H1 (cell line): ENCODE measurements at regions not wholly inside any gene's neighbourhood (a gene's known extent, or its start where the extent isn't known, plus 50 kb on each side); places are given as distances from the start of the nearest gene placed in this dataset.

Experiments
- CTCF ChIA-PET: fragments of 300-600 bp; sonication (Branson Sonifier 250); formaldehyde crosslinking; loops from one replicate; lab custom pipeline; 2021; ENCODE audit not compliant: partially characterized antibody; lab: Charles Lee
- POLR2A ChIA-PET: fragments of 300-600 bp; sonication (Branson Sonifier 250); formaldehyde crosslinking; loops from one replicate; lab custom pipeline; 2021; ENCODE audit warnings: inconsistent platforms; ENCODE audit not compliant: partially characterized antibody; lab: Charles Lee
- DNase-seq, 2 experiments: peaks; one replicate each; pipeline versions ENCODE4 v3.0.0 to v3.0.0-alpha.2; 2010 to 2022; ENCODE audit warnings: low spot score in 2 of 2, low read depth in 1 of 2, mixed read lengths in 1 of 2
- FAIRE-seq: peaks from 2 replicates; lab custom pipeline; 2011; peaks lifted over from hg19 to GRCh38; lab: Jason Lieb, UNC
- H2AFZ ChIP-seq: 2 replicates; pipeline ENCODE4 v1.8.1; 2012; ENCODE audit warnings: low read length, inconsistent platforms
- H2AK5ac ChIP-seq: 2 replicates; pipeline ENCODE4 v1.6.1; 2013; ENCODE audit warnings: low read depth, low read length
- H2BK120ac ChIP-seq: replicated peaks from 2 replicates; pipeline ENCODE3; 2013; ENCODE audit warnings: low read depth, low read length, inconsistent platforms
- H2BK12ac ChIP-seq: 2 replicates; pipeline ENCODE4 v1.6.1; 2013; ENCODE audit warnings: low read depth, low read length
- H2BK15ac ChIP-seq: 2 replicates; pipeline ENCODE4 v1.6.1; 2013; ENCODE audit warnings: low read length
- H2BK20ac ChIP-seq: 2 replicates; pipeline ENCODE4 v1.6.1; 2013; ENCODE audit warnings: low read length
- H2BK5ac ChIP-seq: 2 replicates; pipeline ENCODE4 v1.6.1; 2013; ENCODE audit warnings: low read depth, low read length
- H3K14ac ChIP-seq: 2 replicates; pipeline ENCODE4 v1.6.1; 2013; ENCODE audit warnings: inconsistent platforms; ENCODE audit not compliant: insufficient read length
- H3K18ac ChIP-seq: 2 replicates; pipeline ENCODE4 v1.6.1; 2013; ENCODE audit warnings: low read length; ENCODE audit errors: extremely low read depth
- H3K23ac ChIP-seq: 2 replicates; pipeline ENCODE4 v1.6.1; 2013; ENCODE audit warnings: inconsistent platforms; ENCODE audit not compliant: insufficient read length
- H3K23me2 ChIP-seq: 2 replicates; pipeline ENCODE4 v1.6.1; 2013; ENCODE audit warnings: low read depth, low read length
- H3K27ac ChIP-seq: 2 replicates; pipeline ENCODE4 v1.6.1; 2011; ENCODE audit warnings: low read depth, low read length, inconsistent platforms
- H3K27me3 ChIP-seq, 4 experiments: replicated peaks in 1 of 4; 1 replicate in 1 of 4; 2 replicates in 3 of 4; pipeline versions ENCODE4 v1.6.1 to v1.8.1; 2011 to 2013; ENCODE audit warnings: low read length in 3 of 4, mild to moderate bottlenecking in 3 of 4, inconsistent platforms in 2 of 4, mixed read lengths in 2 of 4, moderate library complexity in 1 of 4; ENCODE audit not compliant: control insufficient read depth in 3 of 4, insufficient read depth in 3 of 4; ENCODE audit errors: extremely low read depth in 1 of 4
- H3K36me3 ChIP-seq, 4 experiments: 2 replicates each; pipeline versions ENCODE4 v1.6.1 to v1.8.1; 2011 to 2013; ENCODE audit warnings: mild to moderate bottlenecking in 4 of 4, low read length in 3 of 4, moderate library complexity in 2 of 4, control low read depth in 1 of 4, inconsistent platforms in 1 of 4; ENCODE audit not compliant: insufficient read depth in 4 of 4, control insufficient read depth in 2 of 4
- H3K4ac ChIP-seq: replicated peaks from 2 replicates; pipeline ENCODE3; 2013; ENCODE audit warnings: low read length, low read depth, mixed read lengths, inconsistent platforms; ENCODE audit not compliant: insufficient read length
- H3K4me1 ChIP-seq, 4 experiments: replicated peaks in 1 of 4; 1 replicate in 1 of 4; 2 replicates in 3 of 4; pipeline versions ENCODE4 v1.6.1 to v1.8.1; 2011 to 2013; ENCODE audit warnings: low read length in 3 of 4, inconsistent platforms in 2 of 4, mixed read lengths in 1 of 4; ENCODE audit not compliant: insufficient read depth in 4 of 4, control insufficient read depth in 3 of 4
- H3K4me2 ChIP-seq, 2 experiments: 2 replicates each; pipeline versions ENCODE4 v1.6.1 to v1.8.1; 2011 to 2013; ENCODE audit warnings: low read depth in 2 of 2, low read length in 2 of 2, control low read depth in 1 of 2, inconsistent platforms in 1 of 2, mild to moderate bottlenecking in 1 of 2; ENCODE audit not compliant: insufficient read depth in 1 of 2
- H3K4me3 ChIP-seq, 4 experiments: fragments of 200-600, 300-600 bp in 1 of 4; sonication (generic), shearing (Covaris generic), sonication (Bioruptor Twin) in 1 of 4; 2 replicates each; pipeline versions ENCODE4 v1.5.1 to v1.8.1; 2011 to 2016; ENCODE audit warnings: low read length in 4 of 4, low read depth in 3 of 4, control low read depth in 2 of 4, inconsistent platforms in 2 of 4, mild to moderate bottlenecking in 2 of 4, mixed read lengths in 1 of 4, moderate library complexity in 1 of 4; ENCODE audit not compliant: insufficient read depth in 2 of 4; ENCODE audit errors: extremely low read depth in 1 of 4
- H3K56ac ChIP-seq: replicated peaks from 2 replicates; pipeline ENCODE3; 2013; ENCODE audit warnings: low read depth, mild to moderate bottlenecking, mixed read lengths, low read length, inconsistent platforms; ENCODE audit not compliant: insufficient read length
- H3K79me1 ChIP-seq: 2 replicates; pipeline ENCODE4 v1.6.1; 2013; ENCODE audit warnings: low read depth, low read length, control low read depth
- H3K79me2 ChIP-seq, 2 experiments: 2 replicates each; pipeline versions ENCODE4 v1.6.1 to v1.8.1; 2012 to 2013; ENCODE audit warnings: low read length in 2 of 2, mild to moderate bottlenecking in 2 of 2, inconsistent platforms in 1 of 2; ENCODE audit not compliant: insufficient read depth in 2 of 2, control insufficient read depth in 1 of 2
- H3K9ac ChIP-seq, 4 experiments: replicated peaks in 1 of 4; 1 replicate in 1 of 4; 2 replicates in 3 of 4; pipeline versions ENCODE4 v1.6.1 to v1.8.1; 2011 to 2013; ENCODE audit warnings: low read depth in 3 of 4, low read length in 3 of 4, control low read depth in 2 of 4, mild to moderate bottlenecking in 2 of 4, moderate library complexity in 2 of 4, inconsistent platforms in 1 of 4; ENCODE audit errors: extremely low read depth in 1 of 4
- H3K9me3 ChIP-seq, 2 experiments: 2 replicates each; pipeline versions ENCODE4 v1.6.1 to v1.8.1; 2012 to 2013; ENCODE audit warnings: mild to moderate bottlenecking in 2 of 2, moderate library complexity in 2 of 2, control low read depth in 1 of 2, inconsistent platforms in 1 of 2, low read depth in 1 of 2, low read length in 1 of 2, mixed read lengths in 1 of 2; ENCODE audit not compliant: insufficient read depth in 2 of 2
- H4K20me1 ChIP-seq, 2 experiments: replicated peaks in 1 of 2; 2 replicates each; pipeline versions ENCODE3 to v1.8.1; 2011 to 2013; ENCODE audit warnings: inconsistent platforms in 2 of 2, low read length in 2 of 2, mild to moderate bottlenecking in 1 of 2; ENCODE audit not compliant: insufficient read depth in 2 of 2, control insufficient read depth in 1 of 2
- H4K5ac ChIP-seq: 2 replicates; pipeline ENCODE4 v1.6.1; 2013; ENCODE audit warnings: low read length, low read depth, mixed read lengths, inconsistent platforms; ENCODE audit not compliant: insufficient read length
- H4K8ac ChIP-seq: 2 replicates; pipeline ENCODE4 v1.8.0; 2013; ENCODE audit warnings: mild to moderate bottlenecking, moderate library complexity, low read length, inconsistent platforms; ENCODE audit not compliant: insufficient read depth; ENCODE audit errors: extremely low read depth
- H4K91ac ChIP-seq: replicated peaks from 2 replicates; pipeline ENCODE3; 2013; ENCODE audit warnings: low read length, mixed read lengths, inconsistent platforms; ENCODE audit not compliant: insufficient read length
- BACH1 ChIP-seq: IDR thresholded peaks from 2 replicates; pipeline ENCODE4 v1.6.1; 2012; ENCODE audit warnings: low read length, improper control_type of control experiment
- FOSL1 ChIP-seq: IDR thresholded peaks from 2 replicates; pipeline ENCODE4 v1.6.1; 2011; ENCODE audit warnings: mild to moderate bottlenecking, low read depth, low read length, moderate library complexity; ENCODE audit not compliant: insufficient read depth
- HDAC6 ChIP-seq: IDR thresholded peaks from one replicate; pipeline ENCODE4 v1.7.1; 2012; ENCODE audit warnings: low read depth, mild to moderate bottlenecking, inconsistent platforms, low read length, moderate library complexity
- NANOG ChIP-seq: IDR thresholded peaks from 2 replicates; pipeline ENCODE4 v1.6.1; 2011; ENCODE audit warnings: low read length, low read depth, mild to moderate bottlenecking, inconsistent platforms; ENCODE audit not compliant: insufficient read depth, poor library complexity, severe bottlenecking
- RAD21 ChIP-seq, 2 experiments: IDR thresholded peaks in 1 of 2; conservative IDR thresholded peaks in 1 of 2; 2 replicates each; pipeline ENCODE4 v1.6.1; 2011; ENCODE audit warnings: low read depth in 2 of 2, low read length in 2 of 2, improper control_type of control experiment in 1 of 2, inconsistent platforms in 1 of 2, mild to moderate bottlenecking in 1 of 2, moderate library complexity in 1 of 2
- RFX5 ChIP-seq: IDR thresholded peaks from 2 replicates; pipeline ENCODE4 v1.6.1; 2011; ENCODE audit warnings: low read depth, low read length, improper control_type of control experiment, borderline replicate concordance
- SRF ChIP-seq: IDR thresholded peaks from 2 replicates; pipeline ENCODE4 v1.6.1; 2011; ENCODE audit warnings: mild to moderate bottlenecking, low read depth, low read length, moderate library complexity
- SUZ12 ChIP-seq: fragments of 200-600 bp; sonication (generic); IDR thresholded peaks from 2 replicates; pipeline ENCODE4 v1.6.1; 2012; ENCODE audit warnings: mild to moderate bottlenecking, inconsistent platforms, low read length, moderate library complexity, mixed read lengths
- TCF12 ChIP-seq: IDR thresholded peaks from 2 replicates; pipeline ENCODE4 v1.6.1; 2011; ENCODE audit warnings: low read depth, mild to moderate bottlenecking, low read length
- TEAD4 ChIP-seq: IDR thresholded peaks from 2 replicates; pipeline ENCODE4 v1.6.1; 2012; ENCODE audit warnings: low read depth, low read length, inconsistent platforms, mixed read lengths
- YY1 ChIP-seq: IDR thresholded peaks from 2 replicates; pipeline ENCODE4 v1.6.1; 2011; ENCODE audit warnings: low read depth, mild to moderate bottlenecking, low read length
- WGBS, 2 experiments: shearing (Covaris generic) in 1 of 2; methylation state at CpG; one replicate each; pipeline versions ENCODE4 v1.1.6 to v1.1.7; 2013 to 2015; ENCODE audit warnings: low lambda C conversion rate in 2 of 2, mixed read lengths in 2 of 2, inconsistent platforms in 1 of 2, low coverage in 1 of 2, missing lambda C conversion rate in 1 of 2; ENCODE audit not compliant: insufficient replicate concordance in 2 of 2, insufficient coverage in 1 of 2, insufficient read length in 1 of 2; ENCODE audit errors: extremely low coverage in 1 of 2, missing lambda C conversion rate in 1 of 2; 5-methylcytosine and 5-hydroxymethylcytosine counted together

GRCh38 chr7:153886506-153887441 lies 165.4 kb upstream of the DPP6 start:
- Histone ChIP-seq H2BK120ac (no peak overlapping the region), H4K8ac (peak overlapping the region; percentile 63; the same call in 1 of the 2 replicates), H3K27ac (no peak overlapping the region), H3K4me3 (peak overlapping the region; percentile 42 to 68 (median 44)), H3K79me2 (no peaks in the 10 kb centered on the region), H3K9ac (no peak overlapping the region), H2AK5ac (no peak overlapping the region), H2BK5ac (no peak overlapping the region), H3K18ac (no peak overlapping the region; the same call in 1 of the 2 replicates), H3K56ac (no peak overlapping the region), H3K4me1 (no peaks in the 10 kb centered on the region; a peak in 1 of 7 replicates), H2AFZ (no peak overlapping the region; the same call in 1 of the 2 replicates), H3K27me3 (peaks cover 10 to 50% (median 40%) of the 10 kb centered on the region in 4 experiments), H4K91ac (no peak overlapping the region), H4K5ac (no peak overlapping the region), H3K36me3 (no peaks in the 10 kb centered on the region), H3K4me2 (peak overlapping the region; percentile 76 to 89), H3K23ac (no peak overlapping the region), H3K79me1 (no peaks in the 10 kb centered on the region), H3K9me3 (peaks cover 13 to 44% of the 10 kb centered on the region in 2 experiments; a peak in 3 of 4 replicates), H3K4ac (no peak overlapping the region), H4K20me1 (peaks cover 0 to 2% of the 10 kb centered on the region in 2 experiments), H2BK15ac (no peak overlapping the region), H2BK20ac (no peak overlapping the region), H2BK12ac (no peak overlapping the region), H3K23me2 (peaks cover 11% of the 10 kb centered on the region; the same call in 1 of the 2 replicates), H3K14ac (no peak overlapping the region)
- DNase-seq (peak in 1 of 2 experiments; percentile 83), FAIRE-seq (no peak)
- 50% methylated on average over 82 of the region's 98 CpGs; no CpG with 5 or more reads in 1 of the 2 experiments for WGBS, 2 experiments
- CTCF ChIA-PET = interaction anchor here (0.6 to 1.5 kb wide), 3 partner anchors 10 to 432 kb away, joined by 3 to 5 read pairs (median 4); no protein-coding TSS in a partner anchor
- POLR2A ChIA-PET = no interaction called here
- TF ChIP-seq BACH1 (no peak), RAD21 (IDR thresholded peaks at IDR 0.05 in 1 of 2, conservative IDR thresholded peaks at IDR 0.05 in 1 of 2; ENCODE audit: low read depth in 2 of 2, low read length in 2 of 2) (peak; percentile 11 to 42; a peak in 3 of 4 replicates), RFX5 (no peak), YY1 (no peak), SRF (no peak), NANOG (no peak), HDAC6 (no peak), TCF12 (no peak), SUZ12 (no peak; the same call in 1 of the 2 replicates), FOSL1 (no peak), TEAD4 (no peak)
